SW480 (cell line): ENCODE measurements at regions not wholly inside any gene's neighbourhood (a gene's known extent, or its start where the extent isn't known, plus 50 kb on each side); places are given as distances from the start of the nearest gene placed in this dataset.

Experiments
- DNase-seq: peaks from one replicate; pipeline ENCODE4 v3.0.0-alpha.2; 2016; ENCODE audit warnings: low spot score

GRCh38 chr2:133768658-133769435 is 200.6 kb upstream of the NCKAP5 start:
- no peak for DNase-seq

GRCh38 chr2:133773854-133774653 is 205.8 kb upstream of the NCKAP5 start:
- DNase-seq = no peak

DNA sequence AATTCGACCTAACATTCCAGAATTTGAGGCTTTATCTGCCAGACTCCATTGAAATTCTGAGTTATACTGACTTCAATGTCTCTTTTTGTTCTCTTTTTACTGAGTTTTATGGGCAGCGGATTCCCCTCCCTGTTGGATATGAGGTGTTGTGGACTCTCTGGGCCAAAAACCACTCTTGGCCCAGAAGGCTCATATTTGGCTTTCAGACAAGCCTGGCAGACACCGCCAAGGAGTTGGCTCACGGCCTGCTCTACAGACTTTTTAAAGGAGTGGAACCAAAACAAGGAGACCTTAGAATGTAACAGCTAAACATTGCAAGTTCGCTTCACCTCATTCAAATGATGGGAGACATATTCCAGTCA is 206.4 kb upstream of the NCKAP5 start:
- DNase-seq = no peak

- DNase-seq = no peak
Measured at GRCh38 chr2:133776936-133777573, 208.8 kb upstream of the NCKAP5 start.

DNA sequence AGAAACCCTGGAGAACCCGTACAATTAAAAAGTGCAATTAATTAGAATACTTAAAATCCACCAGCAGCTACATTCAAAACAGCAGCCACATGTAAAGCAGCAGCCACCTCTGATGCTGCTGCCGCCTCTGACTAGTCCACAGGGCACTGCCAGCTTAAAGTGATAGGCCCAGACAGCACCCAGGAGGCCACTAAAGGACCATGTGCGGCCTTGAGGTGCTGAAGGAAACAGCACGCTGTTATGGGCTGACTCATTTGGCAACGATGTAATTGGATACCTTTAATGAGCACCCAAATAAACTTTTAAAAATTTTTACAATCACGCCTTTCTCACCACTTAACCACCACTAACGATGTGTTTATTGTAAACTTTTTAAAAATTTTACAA is 209.3 kb upstream of the NCKAP5 start:
- DNase-seq = peak; percentile 72

DNA sequence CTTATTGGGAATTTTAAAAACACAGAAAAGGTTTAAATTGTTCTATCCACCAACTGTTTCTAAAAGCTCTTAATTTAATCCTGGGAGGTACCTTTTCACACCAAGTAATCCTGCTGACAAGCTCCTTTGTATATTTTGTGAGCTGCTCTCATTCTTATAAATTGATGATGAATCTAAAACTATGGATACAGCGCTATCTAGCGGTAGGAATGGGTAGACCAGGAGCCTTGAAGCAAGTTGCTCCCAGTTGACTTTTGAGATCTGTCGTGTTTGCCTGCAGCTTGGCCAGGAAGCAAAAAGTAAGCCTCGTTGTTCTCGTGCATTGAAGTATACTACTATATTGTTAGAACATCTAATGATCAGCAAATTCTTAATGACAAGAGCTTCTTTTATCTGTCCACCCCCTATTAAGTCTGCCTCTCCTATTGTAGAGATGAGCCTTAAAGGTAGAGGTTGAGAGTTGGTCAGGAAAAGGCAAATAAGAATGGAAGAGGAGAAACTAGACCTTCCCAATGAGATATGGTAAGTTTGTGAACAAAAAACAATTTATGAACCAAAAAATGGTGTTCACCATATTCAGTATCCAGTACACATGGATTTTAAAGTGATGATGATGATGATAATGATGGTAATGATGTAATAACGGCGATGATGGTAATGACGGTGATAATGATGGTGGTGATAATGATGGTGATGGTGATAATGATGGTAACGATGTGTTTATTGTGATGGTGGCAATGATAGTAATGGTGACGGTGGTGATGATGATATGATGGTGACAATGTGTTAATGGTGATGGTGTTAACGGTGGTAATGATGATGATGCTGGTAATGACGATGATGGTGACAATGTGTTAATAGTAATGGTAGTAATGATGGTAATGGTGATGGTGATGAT is 212.1 kb upstream of the NCKAP5 start:
- peak; percentile 71 for DNase-seq

- DNase-seq = no peak
Measured at GRCh38 chr2:133780997-133781513, 212.8 kb upstream of the NCKAP5 start.

DNA sequence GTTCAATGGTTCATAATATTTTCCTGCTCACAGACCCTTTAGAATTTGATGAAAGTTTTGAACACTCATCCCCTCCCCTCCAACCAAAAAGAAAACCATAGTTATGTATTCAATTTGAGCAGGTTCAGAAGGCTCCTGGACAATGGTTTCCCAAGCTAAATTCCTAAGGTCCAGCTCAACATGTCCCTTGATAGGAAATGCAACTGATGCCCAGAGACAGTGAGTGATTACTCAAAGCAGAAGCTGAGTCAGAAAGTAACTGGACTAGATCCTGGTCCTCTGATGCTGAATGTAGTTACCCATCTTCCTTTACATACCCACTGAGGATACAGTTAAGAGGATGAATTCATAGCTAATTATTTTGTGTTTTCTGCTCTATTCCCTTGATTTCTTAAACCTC is 218.9 kb upstream of the NCKAP5 start:
- DNase-seq = no peak

DNA sequence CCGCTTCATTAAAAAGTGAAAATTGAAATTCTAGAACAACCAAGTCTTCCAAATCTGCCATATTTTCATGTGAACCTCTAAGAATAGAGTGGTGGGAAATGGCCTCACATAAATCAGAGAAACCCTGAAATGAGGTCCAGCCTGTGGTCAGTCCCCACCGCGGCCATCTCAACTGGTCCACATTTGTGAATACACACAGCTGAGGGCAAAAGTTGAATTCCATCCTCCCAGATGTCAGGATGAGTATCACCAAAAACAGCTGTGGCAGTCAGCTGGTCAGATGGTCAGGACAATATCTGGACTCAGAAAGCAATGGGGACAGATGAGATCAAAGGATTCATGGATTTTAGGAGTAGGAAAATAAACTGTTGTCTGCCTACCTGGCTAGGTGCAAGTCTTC is 219.4 kb upstream of the NCKAP5 start:
- DNase-seq = no peak

DNA sequence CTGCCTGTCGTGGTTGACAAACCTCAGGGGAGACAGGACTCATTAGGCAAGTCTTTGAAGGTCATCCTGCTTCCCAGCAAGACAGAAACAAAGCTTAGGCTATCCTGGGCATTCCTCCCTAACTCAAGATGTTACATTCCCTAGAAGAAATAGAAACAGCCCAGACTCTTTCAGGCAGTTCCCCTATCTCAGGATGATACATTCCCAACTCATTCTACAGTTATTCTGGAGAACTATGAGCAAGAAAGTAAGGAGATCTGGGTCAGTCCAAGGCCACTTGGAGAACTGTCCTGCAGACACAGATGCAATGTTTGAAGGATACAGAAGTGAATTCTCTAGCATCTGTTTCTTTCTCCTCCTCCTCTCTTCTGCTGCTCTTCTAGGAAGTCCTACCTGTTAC is 220.1 kb upstream of the NCKAP5 start:
- no peak for DNase-seq

DNA sequence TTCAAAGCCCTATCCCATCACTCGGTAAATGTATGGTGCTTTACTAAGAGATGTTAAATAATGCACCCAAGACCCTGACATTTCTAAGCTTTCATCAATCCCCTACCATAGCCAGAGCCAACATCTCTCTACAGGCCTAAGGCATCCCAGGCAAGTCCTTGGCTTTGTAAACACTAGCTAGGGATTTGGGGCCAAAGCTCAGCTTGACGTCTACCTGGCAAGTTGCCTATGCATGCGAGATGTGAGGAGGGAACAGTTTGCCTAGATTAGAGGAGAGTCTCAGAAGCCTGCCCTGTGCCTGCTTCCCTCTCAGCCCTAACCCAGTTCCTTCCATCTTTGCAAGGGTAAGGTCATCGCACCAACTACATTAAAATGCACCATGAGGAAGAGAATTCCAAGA is 221.5 kb upstream of the NCKAP5 start:
- DNase-seq = no peak

GRCh38 chr2:133790711-133791110 is 222.4 kb upstream of the NCKAP5 start:
- DNase-seq = no peak

DNA sequence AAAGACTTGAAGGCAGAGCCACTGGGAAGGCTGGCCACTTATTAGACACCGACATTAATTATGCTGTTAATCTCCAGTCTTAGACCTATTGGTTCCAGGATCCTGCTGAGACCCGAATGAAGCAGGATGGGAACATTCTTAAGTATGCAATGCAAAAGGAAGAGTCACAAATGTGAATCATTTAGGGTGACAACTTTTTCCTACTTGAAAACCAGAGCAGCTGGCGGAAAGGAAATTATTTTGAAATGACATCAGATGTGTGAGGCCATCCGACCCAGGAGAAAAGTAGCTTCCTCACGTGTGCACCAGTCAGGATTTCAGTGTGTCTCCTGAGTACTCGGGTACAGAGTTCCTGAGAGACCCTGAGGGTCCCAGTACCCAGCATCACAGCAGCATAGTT is 222.9 kb upstream of the NCKAP5 start:
- DNase-seq = no peak

DNA sequence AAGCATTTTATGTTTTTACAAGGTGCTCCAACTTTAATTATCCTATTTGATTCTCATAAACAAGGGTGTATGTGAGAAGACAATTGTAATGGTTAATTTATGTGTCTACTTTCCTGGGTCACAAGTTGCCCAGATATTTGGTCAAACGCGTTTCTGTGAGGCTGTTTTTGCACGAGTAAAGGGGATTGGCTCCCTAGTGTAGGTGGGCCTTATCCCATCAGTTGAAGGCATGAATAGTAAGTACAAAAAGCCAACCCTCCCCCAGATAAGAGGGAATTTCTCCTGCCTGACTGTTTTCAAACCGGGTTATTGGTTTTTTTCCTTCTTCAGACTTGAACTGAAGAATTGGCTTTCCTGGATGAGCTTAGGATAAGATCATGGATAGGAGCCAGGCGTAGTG is 224.0 kb upstream of the NCKAP5 start:
- DNase-seq = no peak

DNA sequence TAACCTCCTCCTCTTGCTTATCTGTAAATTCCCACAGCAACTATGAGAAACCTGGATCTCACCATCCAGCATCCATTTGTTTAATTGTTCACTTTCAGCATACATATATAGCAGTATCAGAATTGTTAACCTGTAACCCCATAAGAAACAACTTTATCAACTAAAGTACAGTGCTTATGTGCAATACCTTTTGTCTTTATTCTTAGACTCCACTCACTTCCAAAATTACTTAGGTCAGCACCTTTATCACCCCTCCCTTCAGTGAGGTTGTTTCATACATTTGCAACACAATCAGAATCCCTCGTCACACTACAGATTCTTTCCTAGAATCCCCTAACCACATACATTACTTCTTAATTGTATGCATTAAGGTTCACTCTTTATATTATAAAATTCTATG is 225.9 kb upstream of the NCKAP5 start:
- DNase-seq = no peak

GRCh38 chr2:133801946-133802345 is 233.7 kb upstream of the NCKAP5 start:
- no peak for DNase-seq

- no peak for DNase-seq
Measured at GRCh38 chr2:133802409-133803039, 234.3 kb upstream of the NCKAP5 start.

GRCh38 chr2:133806564-133806963 is 238.3 kb upstream of the NCKAP5 start:
- DNase-seq = no peak

- no peak for DNase-seq
Measured at GRCh38 chr2:133809485-133809884, 241.2 kb upstream of the NCKAP5 start.

DNA sequence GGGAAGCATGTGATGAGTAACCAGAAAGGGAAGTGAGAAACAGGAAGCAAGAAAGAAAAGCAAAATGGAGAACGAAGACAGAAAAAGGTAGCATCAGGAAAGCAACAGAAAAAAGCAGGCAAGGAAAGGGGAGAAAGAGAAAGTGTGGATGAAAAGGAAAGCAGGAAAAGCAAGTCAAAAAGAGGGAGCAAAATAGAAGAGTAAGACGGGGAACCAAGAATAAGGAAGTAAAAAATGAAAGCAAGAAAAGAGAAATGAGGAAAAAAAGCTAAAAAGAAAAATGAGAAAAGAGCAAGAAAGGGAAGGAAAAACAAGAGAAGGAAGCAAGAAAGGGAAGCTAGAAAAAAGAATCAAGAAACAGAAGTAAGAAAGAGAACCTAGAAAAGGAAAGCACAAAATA is 242.3 kb upstream of the NCKAP5 start:
- no peak for DNase-seq

DNA sequence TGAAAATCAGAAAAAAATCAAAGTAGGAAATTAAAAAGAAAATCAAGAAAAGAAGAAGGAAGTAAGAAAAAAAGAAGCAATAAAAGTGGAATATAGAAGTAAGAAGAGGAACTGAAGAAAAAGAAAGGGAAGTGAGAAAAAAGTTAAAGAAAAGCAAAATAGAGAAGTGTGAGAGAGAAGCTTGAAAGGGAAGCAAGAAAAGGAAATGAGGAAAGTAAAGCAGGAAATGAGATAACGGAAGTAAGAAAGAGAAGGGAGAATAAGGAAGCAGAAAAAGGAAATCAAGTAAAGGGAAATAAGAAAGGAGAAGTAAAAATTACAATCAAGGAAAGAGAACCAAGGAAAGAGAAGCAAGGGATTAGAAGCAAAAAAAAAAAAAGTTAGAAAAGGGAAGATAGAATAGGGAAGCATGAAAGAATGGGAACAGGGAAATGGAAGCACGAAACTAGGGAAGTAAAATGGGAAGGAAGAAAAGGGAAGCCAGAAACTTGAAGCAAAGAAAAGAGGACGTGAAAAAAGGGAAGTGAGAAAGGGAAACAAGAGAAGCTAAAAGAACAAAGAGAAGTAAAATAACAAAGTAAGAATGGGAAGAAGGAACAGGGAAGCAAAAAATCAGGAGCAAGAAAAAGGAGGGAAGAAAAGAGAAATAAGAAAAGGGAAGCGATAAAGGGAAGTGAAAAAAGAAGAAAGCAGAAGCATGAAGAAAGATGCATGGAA is 243.3 kb upstream of the NCKAP5 start:
- DNase-seq = no peak
